ENCODE measurements at regions not wholly inside any gene's neighbourhood (a gene's known extent, or its start where the extent isn't known, plus 50 kb on each side); places are given as distances from the start of the nearest gene placed in this dataset.

- TF ChIP-seq CTCF (IDR thresholded peaks at IDR 0.05; ENCODE audit: insufficient read depth, low read depth, low read length, missing control alignments): no peak
- no peak overlapping the region for H3K4me3 ChIP-seq (ENCODE audit: low read depth, low read length)
- DNase-seq (ENCODE audit: low read depth): no peak
Measured at GRCh38 chr9:129374231-129374630, 196.2 kb upstream of the IER5L start.

GRCh38 chr9:129373361-129373760 lies 195.3 kb upstream of the IER5L start:
- TF ChIP-seq CTCF (IDR thresholded peaks at IDR 0.05; ENCODE audit: insufficient read depth, low read depth, low read length, missing control alignments): no peak
- H3K4me3 ChIP-seq (ENCODE audit: low read depth, low read length): no peak overlapping the region
- DNase-seq (ENCODE audit: low read depth): no peak

- no peak for TF ChIP-seq CTCF (IDR thresholded peaks at IDR 0.05; ENCODE audit: insufficient read depth, low read depth, low read length, missing control alignments)
- DNase-seq (ENCODE audit: low read depth): no peak
- no peak overlapping the region for H3K4me3 ChIP-seq (ENCODE audit: low read depth, low read length)
Measured at GRCh38 chr9:129370770-129371169, 192.7 kb upstream of the IER5L start.

GRCh38 chr9:129368444-129368978 lies 190.4 kb upstream of the IER5L start:
- no peak for TF ChIP-seq CTCF (IDR thresholded peaks at IDR 0.05; ENCODE audit: insufficient read depth, low read depth, low read length, missing control alignments)
- no peak for DNase-seq (ENCODE audit: low read depth)
- no peak overlapping the region for H3K4me3 ChIP-seq (ENCODE audit: low read depth, low read length)

GRCh38 chr9:129367287-129367686 lies 189.2 kb upstream of the IER5L start:
- no peak for TF ChIP-seq CTCF (IDR thresholded peaks at IDR 0.05; ENCODE audit: insufficient read depth, low read depth, low read length, missing control alignments)
- DNase-seq (ENCODE audit: low read depth): no peak

GRCh38 chr9:129365196-129365595 lies 187.1 kb upstream of the IER5L start:
- TF ChIP-seq CTCF (IDR thresholded peaks at IDR 0.05; ENCODE audit: insufficient read depth, low read depth, low read length, missing control alignments): no peak
- no peak for DNase-seq (ENCODE audit: low read depth)
- H3K4me3 ChIP-seq (ENCODE audit: low read depth, low read length): no peak overlapping the region

More at GRCh38 chr9:129367287-129367686, 189.2 kb upstream of the IER5L start:
- no peak overlapping the region for H3K4me3 ChIP-seq (ENCODE audit: low read depth, low read length)

GRCh38 chr9:129363216-129363873 lies 185.3 kb upstream of the IER5L start:
- TF ChIP-seq CTCF (IDR thresholded peaks at IDR 0.05; ENCODE audit: insufficient read depth, low read depth, low read length, missing control alignments): no peak
- H3K4me3 ChIP-seq (ENCODE audit: low read depth, low read length): no peak overlapping the region
- no peak for DNase-seq (ENCODE audit: low read depth)
